Osteoblast (primary cell): ENCODE measurements at regions not wholly inside any gene's neighbourhood (a gene's known extent, or its start where the extent isn't known, plus 50 kb on each side); places are given as distances from the start of the nearest gene placed in this dataset.

ENCODE experiments used
- DNase-seq: peaks from one replicate; pipeline ENCODE4 v3.0.0; 2011; ENCODE audit warnings: low spot score, mixed read lengths; ENCODE audit not compliant: insufficient read length; ENCODE audit errors: missing footprints
- H2AFZ ChIP-seq: 2 replicates; pipeline ENCODE4 v1.6.0; 2011; ENCODE audit warnings: mild to moderate bottlenecking, low read length
- H3K27ac ChIP-seq: 2 replicates; pipeline ENCODE4 v1.5.1; 2011; ENCODE audit warnings: mild to moderate bottlenecking, low read depth, low read length, moderate library complexity
- H3K27me3 ChIP-seq: 2 replicates; pipeline ENCODE4 v1.6.0; 2012; ENCODE audit warnings: mild to moderate bottlenecking, control low read depth, inconsistent platforms, low read length, moderate library complexity; ENCODE audit not compliant: insufficient read depth
- H3K36me3 ChIP-seq: 2 replicates; pipeline ENCODE4 v1.5.1; 2011; ENCODE audit warnings: mild to moderate bottlenecking, low read length, control low read depth, moderate library complexity; ENCODE audit not compliant: insufficient read depth
- H3K4me1 ChIP-seq: 2 replicates; pipeline ENCODE4 v1.5.1; 2011; ENCODE audit warnings: mild to moderate bottlenecking, low read length, control low read depth, moderate library complexity; ENCODE audit not compliant: insufficient read depth
- H3K4me2 ChIP-seq: 2 replicates; pipeline ENCODE4 v1.6.0; 2011; ENCODE audit warnings: mild to moderate bottlenecking, low read length; ENCODE audit not compliant: insufficient read depth
- H3K4me3 ChIP-seq: fragments of 200-600 bp; sonication (generic); 3 replicates; pipeline ENCODE4 v1.5.1; 2012; ENCODE audit warnings: mild to moderate bottlenecking, low read length, inconsistent platforms; ENCODE audit not compliant: insufficient read depth
- H3K79me2 ChIP-seq: 2 replicates; pipeline ENCODE4 v1.6.0; 2012; ENCODE audit warnings: mild to moderate bottlenecking, low read length, control low read depth, inconsistent platforms; ENCODE audit not compliant: insufficient read depth
- H3K9me3 ChIP-seq: 2 replicates; pipeline ENCODE4 v1.5.1; 2011; ENCODE audit warnings: low read depth, low read length, control low read depth
- H4K20me1 ChIP-seq: 2 replicates; pipeline ENCODE4 v1.6.0; 2012; ENCODE audit warnings: mild to moderate bottlenecking, low read length, control low read depth; ENCODE audit not compliant: insufficient read depth
- CTCF ChIP-seq: IDR thresholded peaks from 2 replicates; pipeline ENCODE4 v1.5.1; 2011; ENCODE audit warnings: mild to moderate bottlenecking, low read depth, low read length, moderate library complexity; ENCODE audit errors: extremely low read depth

GRCh38 chr12:28939427-28939826, 209.7 kb upstream of the FAR2 start:
- H4K20me1 ChIP-seq, result no peaks in the 10 kb centered on the region
- no peak overlapping the region for H3K4me2 ChIP-seq
- no peaks in the 10 kb centered on the region for H3K36me3 ChIP-seq
- no peak for TF ChIP-seq CTCF
- H3K4me1 ChIP-seq, result no peaks in the 10 kb centered on the region
- no peak for DNase-seq
- H3K4me3 ChIP-seq, result no peak overlapping the region
- no peak overlapping the region for H2AFZ ChIP-seq
- H3K27ac ChIP-seq, result no peak overlapping the region
- no peaks in the 10 kb centered on the region for H3K27me3 ChIP-seq
- no peaks in the 10 kb centered on the region for H3K9me3 ChIP-seq
- no peaks in the 10 kb centered on the region for H3K79me2 ChIP-seq

GRCh38 chr12:28941248-28941647, 207.8 kb upstream of the FAR2 start:
- TF ChIP-seq CTCF, result no peak

GRCh38 chr12:28946361-28946760, 202.7 kb upstream of the FAR2 start:
- no peaks in the 10 kb centered on the region for H3K9me3 ChIP-seq
- no peak for DNase-seq
- H4K20me1 ChIP-seq, result no peaks in the 10 kb centered on the region
- no peak overlapping the region for H3K4me2 ChIP-seq
- no peaks in the 10 kb centered on the region for H3K36me3 ChIP-seq
- H3K27ac ChIP-seq, result no peak overlapping the region
- no peaks in the 10 kb centered on the region for H3K4me1 ChIP-seq
- peaks cover 4% of the 10 kb centered on the region for H3K27me3 ChIP-seq
- H3K4me3 ChIP-seq, result no peak overlapping the region
- no peak overlapping the region for H2AFZ ChIP-seq
- no peaks in the 10 kb centered on the region for H3K79me2 ChIP-seq
- no peak for TF ChIP-seq CTCF

More at GRCh38 chr12:28941248-28941647, 207.8 kb upstream of the FAR2 start:
- no peaks in the 10 kb centered on the region for H4K20me1 ChIP-seq
- no peaks in the 10 kb centered on the region for H3K9me3 ChIP-seq
- no peaks in the 10 kb centered on the region for H3K36me3 ChIP-seq
- no peaks in the 10 kb centered on the region for H3K27me3 ChIP-seq
- no peak overlapping the region for H3K27ac ChIP-seq
- H3K4me3 ChIP-seq, result no peak overlapping the region
- no peaks in the 10 kb centered on the region for H3K79me2 ChIP-seq
- H3K4me1 ChIP-seq, result no peaks in the 10 kb centered on the region
- no peak overlapping the region for H2AFZ ChIP-seq
- DNase-seq, result no peak
- H3K4me2 ChIP-seq, result no peak overlapping the region

- Histone ChIP-seq H3K27me3 (peaks cover 4% of the 10 kb centered on the region), H2AFZ (no peak overlapping the region), H3K36me3 (no peaks in the 10 kb centered on the region), H3K9me3 (no peaks in the 10 kb centered on the region), H3K4me1 (no peaks in the 10 kb centered on the region), H3K27ac (no peak overlapping the region), H3K4me3 (no peak overlapping the region), H3K79me2 (no peaks in the 10 kb centered on the region), H4K20me1 (no peaks in the 10 kb centered on the region), H3K4me2 (no peak overlapping the region)
- no peak for TF ChIP-seq CTCF
- no peak for DNase-seq
Observed at GRCh38 chr12:28948685-28949084, 200.4 kb upstream of the FAR2 start.
